ENCODE measurements at regions not wholly inside any gene's neighbourhood (a gene's known extent, or its start where the extent isn't known, plus 50 kb on each side); places are given as distances from the start of the nearest gene placed in this dataset.

GRCh38 chr1:232555494-232556210 lies 74.3 kb downstream of the SIPA1L2 start:
- DNase-seq = no peak

DNA sequence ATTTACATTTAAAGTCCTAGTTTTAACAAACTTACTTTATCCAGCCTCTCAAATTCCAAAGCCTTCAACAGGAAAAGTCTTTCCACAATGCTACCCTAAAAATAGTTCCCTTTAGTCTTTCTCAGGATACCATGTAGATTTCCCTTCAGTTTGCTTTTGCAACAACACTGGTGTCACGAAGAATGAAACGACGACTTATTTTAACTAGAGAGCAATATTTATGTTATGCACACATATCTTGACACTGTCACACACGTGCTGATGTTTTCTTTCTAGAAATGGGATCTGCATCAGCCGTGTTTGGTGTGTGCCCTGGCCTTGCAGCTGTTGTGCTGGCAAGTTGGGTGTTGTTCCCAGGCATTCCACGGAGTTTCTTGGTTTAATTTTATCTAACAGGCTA lies 75.5 kb downstream of the SIPA1L2 start:
- no peak for DNase-seq

DNA sequence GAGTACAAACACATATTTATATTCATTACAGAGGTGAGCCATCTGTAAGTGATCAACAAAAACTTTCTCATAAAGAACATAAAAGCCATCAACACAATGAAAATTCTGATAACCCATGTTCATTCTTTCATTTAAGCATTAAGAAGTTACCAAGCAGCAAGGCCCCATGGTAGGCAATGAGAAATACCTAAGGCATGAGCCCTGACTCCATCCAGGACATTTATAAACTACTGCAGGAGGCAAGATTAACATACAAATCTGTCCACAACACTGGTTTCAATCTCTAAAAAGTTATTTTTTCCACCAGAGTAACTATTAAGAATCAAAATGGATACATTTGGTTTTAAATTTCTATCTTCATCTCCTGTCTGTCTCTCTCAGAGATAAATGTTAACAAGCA lies 76.1 kb downstream of the SIPA1L2 start:
- no peak for DNase-seq

- DNase-seq = no peak
These were observed 76.7 kb downstream of the SIPA1L2 start for GRCh38 chr1:232553050-232553754.

GRCh38 chr1:232551386-232551785 lies 78.5 kb downstream of the SIPA1L2 start:
- no peak for DNase-seq

- DNase-seq = no peak
These were observed 79.9 kb downstream of the SIPA1L2 start for GRCh38 chr1:232550007-232550406.

GRCh38 chr1:232548691-232549090 lies 81.2 kb downstream of the SIPA1L2 start:
- no peak for DNase-seq

DNA sequence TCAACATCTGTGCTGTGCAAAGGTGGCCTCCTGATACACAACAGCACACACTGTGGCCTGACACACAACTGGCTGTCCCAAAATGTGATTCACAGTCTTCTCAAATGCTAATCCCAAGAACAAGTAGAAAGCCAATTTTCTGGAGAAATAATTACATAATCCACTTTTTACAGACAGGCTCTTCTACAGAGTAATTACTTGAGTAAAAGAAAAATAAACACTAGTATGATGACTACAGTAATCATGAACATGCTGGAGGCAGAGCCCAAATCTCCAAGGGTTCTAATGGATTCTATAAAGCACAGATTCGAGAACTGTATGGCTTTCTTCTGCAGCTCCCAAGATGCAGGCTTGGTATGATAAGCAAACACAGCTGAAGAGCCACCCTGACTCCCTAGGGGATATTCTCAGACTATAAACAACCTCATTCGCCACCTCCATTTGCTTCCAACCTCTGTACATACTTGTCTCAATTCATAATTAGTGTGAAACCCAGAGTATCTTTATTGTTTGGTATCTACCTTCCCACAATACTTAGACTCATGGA lies 81.9 kb downstream of the SIPA1L2 start:
- DNase-seq = no peak

GRCh38 chr1:232542633-232543593 lies 87.0 kb downstream of the SIPA1L2 start:
- DNase-seq = no peak

- no peak for DNase-seq
These were observed 91.0 kb downstream of the SIPA1L2 start for GRCh38 chr1:232538943-232539302.

DNA sequence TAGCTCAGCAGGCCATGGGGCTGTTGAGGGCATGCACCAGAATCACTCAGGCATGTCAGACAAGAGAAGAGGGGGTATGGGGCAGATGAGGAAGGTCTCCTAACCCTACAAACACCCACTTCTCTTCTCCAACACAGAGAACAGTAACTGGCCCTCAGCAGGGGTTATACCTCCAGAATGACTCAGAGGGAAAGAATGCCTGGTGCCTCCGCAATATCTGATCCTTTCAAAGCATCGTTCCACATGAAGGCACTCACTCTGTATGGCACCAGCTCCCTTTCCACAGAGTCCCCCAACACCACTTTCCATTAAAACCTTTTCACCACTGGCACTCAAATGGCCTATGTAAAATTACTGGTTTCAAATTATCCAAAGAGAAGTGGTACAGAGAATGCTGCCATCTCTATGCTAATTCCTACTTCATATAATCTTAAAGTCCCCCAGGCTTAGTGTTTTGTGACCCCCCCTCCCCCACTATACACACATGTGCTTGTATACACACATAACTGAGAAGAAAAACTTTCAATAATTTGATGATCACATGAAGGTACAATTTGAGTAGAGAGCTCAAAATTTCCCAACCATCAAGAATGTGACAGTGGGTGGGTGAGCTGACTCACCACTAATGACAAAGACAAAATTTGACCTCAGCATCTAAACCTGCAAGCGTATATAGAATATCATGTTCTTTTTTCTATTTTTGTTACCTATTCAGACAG lies 91.5 kb downstream of the SIPA1L2 start:
- DNase-seq = no peak

GRCh38 chr1:232534552-232535517 lies 95.1 kb downstream of the SIPA1L2 start:
- no peak for DNase-seq

- DNase-seq = no peak
These were observed 96.6 kb downstream of the SIPA1L2 start for GRCh38 chr1:232533328-232533727.

GRCh38 chr1:232532901-232533300 lies 97.0 kb downstream of the SIPA1L2 start:
- no peak for DNase-seq

DNA sequence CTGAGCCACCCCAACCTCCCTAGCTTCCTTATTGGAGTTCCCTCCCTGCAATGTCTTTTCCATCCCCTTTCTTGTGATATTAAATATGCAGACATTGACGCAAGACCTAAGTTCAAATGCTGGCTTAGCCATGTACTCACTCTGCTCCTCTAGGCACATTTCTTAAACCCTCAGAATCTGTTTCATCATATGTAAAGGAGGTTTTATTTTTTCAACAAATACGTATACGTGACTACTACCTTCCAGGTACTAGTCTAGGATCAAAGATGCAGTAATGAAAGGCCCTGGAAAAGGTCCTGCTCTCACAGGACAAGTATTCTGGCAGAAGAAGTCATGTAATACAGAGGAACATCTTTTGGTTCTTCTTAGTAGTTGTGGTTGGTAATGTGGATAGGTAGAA lies 98.6 kb downstream of the SIPA1L2 start:
- DNase-seq = no peak

DNA sequence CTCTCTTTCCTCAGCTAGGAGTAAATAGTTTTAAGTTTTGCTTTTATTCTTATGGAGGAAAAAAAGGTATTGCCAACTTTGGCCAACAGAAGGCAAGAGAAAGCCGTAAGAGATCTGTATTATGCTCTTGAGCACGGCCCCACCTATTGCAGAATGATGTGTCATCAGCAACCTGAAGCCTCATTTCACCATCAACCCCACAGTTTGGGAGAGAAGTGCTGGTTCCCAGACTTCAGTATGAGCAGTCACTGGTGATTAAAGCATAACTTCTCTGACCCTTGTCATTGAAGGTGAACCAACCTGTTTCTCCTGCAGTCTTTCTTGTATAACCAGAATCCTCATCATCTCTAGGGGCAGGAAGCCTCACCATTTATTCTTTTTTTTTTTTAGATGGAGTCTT lies 100.2 kb downstream of the SIPA1L2 start:
- no peak for DNase-seq

DNA sequence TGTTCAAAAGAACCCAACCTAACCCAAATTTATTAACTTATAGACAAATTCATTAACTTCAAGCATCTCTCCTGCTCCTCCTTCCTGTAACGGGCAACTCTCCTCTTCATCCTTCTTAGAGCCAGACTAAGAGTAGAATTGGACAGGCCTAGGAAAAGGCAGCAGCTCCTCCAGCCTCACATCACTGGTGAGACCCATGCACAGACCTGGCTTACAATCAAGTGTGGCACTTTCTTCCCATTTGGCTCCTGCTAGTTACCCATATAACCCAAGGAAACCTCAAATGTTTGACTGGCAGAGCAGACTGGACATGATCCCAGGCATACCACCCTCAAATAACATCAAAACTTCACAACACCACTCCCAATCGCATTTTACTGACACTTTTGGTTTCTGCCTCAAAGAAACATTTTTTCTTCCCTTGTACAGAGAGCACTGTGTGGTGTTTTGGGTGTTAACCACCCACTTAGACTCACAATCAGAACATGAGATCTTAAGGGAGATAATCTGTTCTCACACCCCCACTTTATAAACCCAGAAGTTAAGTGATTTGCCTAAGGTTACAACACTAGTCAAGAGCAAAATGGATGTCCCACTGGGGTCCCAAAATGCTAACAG lies 101.4 kb downstream of the SIPA1L2 start:
- peak in 1 of 2 donors; percentile 35 for DNase-seq

- DNase-seq = no peak
These were observed 105.9 kb downstream of the SIPA1L2 start for GRCh38 chr1:232524056-232524455.

- DNase-seq = no peak
These were observed 107.7 kb downstream of the SIPA1L2 start for GRCh38 chr1:232522189-232522588.

DNA sequence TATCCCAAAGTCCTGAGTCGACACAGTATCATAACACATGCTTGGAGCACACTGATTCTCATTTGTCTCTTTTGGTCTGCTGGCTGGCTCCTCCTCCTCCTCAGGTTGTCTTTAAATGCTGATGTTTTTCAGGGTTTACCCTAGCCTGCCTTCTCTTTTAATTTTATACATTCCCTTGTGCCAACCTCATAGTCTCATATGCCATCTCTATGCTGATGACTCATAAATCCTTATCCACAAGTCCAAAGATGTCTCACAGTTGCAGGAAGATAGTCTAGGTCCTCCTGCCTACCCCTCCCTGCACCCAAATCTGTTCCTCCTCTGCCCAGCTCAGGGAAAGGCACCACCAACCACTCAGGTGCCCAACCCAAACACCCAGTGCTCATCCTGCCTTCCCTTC lies 108.3 kb downstream of the SIPA1L2 start:
- no peak for DNase-seq

DNA sequence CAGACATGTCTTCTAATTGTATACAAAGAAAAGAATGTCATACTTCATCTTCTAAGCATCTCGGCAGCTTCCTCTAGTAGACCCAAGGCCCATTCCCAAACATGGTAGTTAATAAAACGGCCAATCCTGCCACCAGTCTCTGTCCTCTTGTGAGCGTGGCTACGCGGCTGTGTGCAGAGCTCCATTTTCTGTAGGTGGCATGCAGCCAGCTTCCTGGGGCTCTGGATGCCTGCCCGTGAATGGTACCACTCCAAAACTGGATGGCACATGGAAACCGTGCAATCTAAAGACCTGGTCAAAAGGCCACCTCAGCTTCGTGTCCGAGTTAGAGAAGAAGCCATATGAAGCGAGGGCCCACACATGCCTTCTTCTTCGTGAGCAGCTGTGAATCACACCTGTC lies 110.7 kb downstream of the SIPA1L2 start:
- DNase-seq = no peak

Data from CD4-positive, alpha-beta T cell treated with Interferon alpha-2 for 1 hour (primary cell).